ENCODE measurements at regions not wholly inside any gene's neighbourhood (a gene's known extent, or its start where the extent isn't known, plus 50 kb on each side); places are given as distances from the start of the nearest gene placed in this dataset.

- H2AFZ ChIP-seq (ENCODE audit: insufficient read depth, low read depth, low read length, poor library complexity, severe bottlenecking): no peak overlapping the region
- no peaks in the 10 kb centered on the region for H3K27me3 Mint-ChIP-seq (ENCODE audit: low read depth in 3 of 3)
- no peaks in the 10 kb centered on the region for H3K36me3 Mint-ChIP-seq
- H3K79me2 ChIP-seq (ENCODE audit: insufficient read depth, low read length): no peaks in the 10 kb centered on the region
- H3K9ac ChIP-seq (ENCODE audit: insufficient read depth, low read length, poor library complexity, severe bottlenecking): no peak overlapping the region
- H3K27ac ChIP-seq (ENCODE audit: low read depth in 1 of 2, low read length in 2 of 2): no peak overlapping the region
- peak overlapping the region in 1 of 7 donors; percentile 34 for H3K27ac Mint-ChIP-seq
- no peaks in the 10 kb centered on the region for H3K36me3 ChIP-seq (replicated peaks in 1 of 2; ENCODE audit: control insufficient read depth in 1 of 2, insufficient read depth in 2 of 2, low read length in 2 of 2)
- H4K20me1 ChIP-seq (ENCODE audit: insufficient read depth, low read length): no peaks in the 10 kb centered on the region
- intact Hi-C loops (cut with micrococcal nuclease): no loop called here
- no peak for DNase-seq
- no peak overlapping the region for H3K4me3 Mint-ChIP-seq
- WGBS (ENCODE audit: insufficient coverage): 94% methylated on average over 2 of the region's 3 CpGs
- H3K9me3 Mint-ChIP-seq: peaks cover 0 to 6% (median 2%) of the 10 kb centered on the region in 7 donors
- H3K4me1 Mint-ChIP-seq: no peaks in the 10 kb centered on the region
- no peak overlapping the region for H3K4me2 ChIP-seq (replicated peaks; ENCODE audit: extremely low read depth, low read length, poor library complexity, severe bottlenecking)
- H3K27me3 ChIP-seq (ENCODE audit: control insufficient read depth in 2 of 2, insufficient read depth in 2 of 2, low read length in 2 of 2): no peaks in the 10 kb centered on the region
- H3K9me3 ChIP-seq (replicated peaks in 1 of 2; ENCODE audit: control insufficient read depth in 1 of 2, insufficient read depth in 1 of 2, low read length in 2 of 2): peaks cover 0 to 3% of the 10 kb centered on the region in 2 donors
- H3K4me1 ChIP-seq (ENCODE audit: control insufficient read depth in 1 of 2, insufficient read depth in 2 of 2, low read length in 2 of 2): no peaks in the 10 kb centered on the region
- H3K4me3 ChIP-seq (replicated peaks in 1 of 3; ENCODE audit: low read depth in 2 of 3, low read length in 3 of 3): no peak overlapping the region
- no peak for TF ChIP-seq CTCF (IDR thresholded peaks at IDR 0.05)
Observed at GRCh38 chr6:91874971-91875370, 1288.1 kb upstream of the MAP3K7 start.

- WGBS (ENCODE audit: insufficient coverage): 100% methylated on average over 1 of the region's 8 CpGs
- H3K4me2 ChIP-seq (replicated peaks; ENCODE audit: extremely low read depth, low read length, poor library complexity, severe bottlenecking): no peak overlapping the region
- no peaks in the 10 kb centered on the region for H3K4me1 ChIP-seq (ENCODE audit: control insufficient read depth in 1 of 2, insufficient read depth in 2 of 2, low read length in 2 of 2)
- no peaks in the 10 kb centered on the region for H4K20me1 ChIP-seq (ENCODE audit: insufficient read depth, low read length)
- H3K27ac ChIP-seq (ENCODE audit: low read depth in 1 of 2, low read length in 2 of 2): no peak overlapping the region
- H2AFZ ChIP-seq (ENCODE audit: insufficient read depth, low read depth, low read length, poor library complexity, severe bottlenecking): no peak overlapping the region
- no peak overlapping the region for H3K4me3 ChIP-seq (replicated peaks in 1 of 3; ENCODE audit: low read depth in 2 of 3, low read length in 3 of 3)
- H3K9ac ChIP-seq (ENCODE audit: insufficient read depth, low read length, poor library complexity, severe bottlenecking): no peak overlapping the region
- peaks cover 0 to 3% of the 10 kb centered on the region in 2 donors for H3K9me3 ChIP-seq (replicated peaks in 1 of 2; ENCODE audit: control insufficient read depth in 1 of 2, insufficient read depth in 1 of 2, low read length in 2 of 2)
- H3K36me3 Mint-ChIP-seq: no peaks in the 10 kb centered on the region
- no peaks in the 10 kb centered on the region for H3K36me3 ChIP-seq (replicated peaks in 1 of 2; ENCODE audit: control insufficient read depth in 1 of 2, insufficient read depth in 2 of 2, low read length in 2 of 2)
- no peak overlapping the region for H3K27ac Mint-ChIP-seq
- no peak for DNase-seq
- peaks cover 0 to 1% (median 0%) of the 10 kb centered on the region in 3 donors for H3K27me3 Mint-ChIP-seq (ENCODE audit: low read depth in 3 of 3)
- no peak for TF ChIP-seq CTCF (IDR thresholded peaks at IDR 0.05)
- intact Hi-C loops (cut with micrococcal nuclease): no loop called here
- no peaks in the 10 kb centered on the region for H3K27me3 ChIP-seq (ENCODE audit: control insufficient read depth in 2 of 2, insufficient read depth in 2 of 2, low read length in 2 of 2)
- no peaks in the 10 kb centered on the region for H3K4me1 Mint-ChIP-seq
- H3K9me3 Mint-ChIP-seq: peaks cover 0 to 8% (median 3%) of the 10 kb centered on the region in 7 donors
- H3K4me3 Mint-ChIP-seq: no peak overlapping the region
- no peaks in the 10 kb centered on the region for H3K79me2 ChIP-seq (ENCODE audit: insufficient read depth, low read length)
Observed at GRCh38 chr6:91868539-91869202, 1281.8 kb upstream of the MAP3K7 start.
